Gastroesophageal sphincter (tissue), 3 donors: ENCODE measurements at regions not wholly inside any gene's neighbourhood (a gene's known extent, or its start where the extent isn't known, plus 50 kb on each side); places are given as distances from the start of the nearest gene placed in this dataset.

Experiments
- EP300 ChIP-seq: sonication (generic); formaldehyde crosslinking; IDR thresholded peaks from one replicate; pipeline ENCODE4 v1.6.1; 2017; ENCODE audit warnings: antibody characterized with exemption, mild to moderate bottlenecking
- POLR2A ChIP-seq, 2 donors: fragments of 450-650 bp; IDR thresholded peaks; one replicate each; pipeline ENCODE4 v1.6.1; 2017; ENCODE audit warnings: antibody characterized with exemption in 2 of 2, mild to moderate bottlenecking in 2 of 2, moderate library complexity in 1 of 2
- POLR2AphosphoS5 ChIP-seq: sonication (generic); formaldehyde crosslinking; IDR thresholded peaks from one replicate; pipeline ENCODE4 v1.6.1; 2017; ENCODE audit warnings: antibody characterized with exemption
- TF ChIP-seq, protein P1 (sequence below), 4 experiments: fragments of 200-600 bp in 2 of 4; fragments of 450-650 bp in 2 of 4; sonication (generic) in 1 of 4; IDR thresholded peaks; one replicate each; pipeline ENCODE4 v1.5.1; 2017 to 2019; ENCODE audit warnings: antibody characterized with exemption in 4 of 4, mild to moderate bottlenecking in 2 of 4, moderate library complexity in 2 of 4

DNA sequence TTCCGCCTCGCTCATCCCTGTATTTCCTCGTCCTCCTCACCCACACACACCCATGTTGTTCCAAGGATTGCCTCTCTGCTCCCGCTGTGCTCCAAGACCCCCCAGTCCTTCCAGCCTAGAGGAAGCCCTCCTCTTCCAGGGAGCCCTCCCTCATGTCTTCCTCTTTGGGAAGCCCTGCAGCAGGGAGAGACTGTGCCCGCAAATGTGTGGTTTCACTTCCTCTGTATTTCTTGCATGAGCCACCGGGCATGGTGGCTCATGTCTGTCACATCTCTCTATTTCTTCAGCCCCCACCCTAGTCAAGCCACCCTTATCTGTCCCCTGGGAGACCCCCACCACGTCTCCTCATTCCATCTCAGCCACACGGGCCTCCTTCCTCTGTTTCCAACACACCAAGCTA is 57.5 kb upstream of the PAX7 start:
- TF ChIP-seq, protein P1, sequence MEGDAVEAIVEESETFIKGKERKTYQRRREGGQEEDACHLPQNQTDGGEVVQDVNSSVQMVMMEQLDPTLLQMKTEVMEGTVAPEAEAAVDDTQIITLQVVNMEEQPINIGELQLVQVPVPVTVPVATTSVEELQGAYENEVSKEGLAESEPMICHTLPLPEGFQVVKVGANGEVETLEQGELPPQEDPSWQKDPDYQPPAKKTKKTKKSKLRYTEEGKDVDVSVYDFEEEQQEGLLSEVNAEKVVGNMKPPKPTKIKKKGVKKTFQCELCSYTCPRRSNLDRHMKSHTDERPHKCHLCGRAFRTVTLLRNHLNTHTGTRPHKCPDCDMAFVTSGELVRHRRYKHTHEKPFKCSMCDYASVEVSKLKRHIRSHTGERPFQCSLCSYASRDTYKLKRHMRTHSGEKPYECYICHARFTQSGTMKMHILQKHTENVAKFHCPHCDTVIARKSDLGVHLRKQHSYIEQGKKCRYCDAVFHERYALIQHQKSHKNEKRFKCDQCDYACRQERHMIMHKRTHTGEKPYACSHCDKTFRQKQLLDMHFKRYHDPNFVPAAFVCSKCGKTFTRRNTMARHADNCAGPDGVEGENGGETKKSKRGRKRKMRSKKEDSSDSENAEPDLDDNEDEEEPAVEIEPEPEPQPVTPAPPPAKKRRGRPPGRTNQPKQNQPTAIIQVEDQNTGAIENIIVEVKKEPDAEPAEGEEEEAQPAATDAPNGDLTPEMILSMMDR (IDR thresholded peaks at IDR 0.05) = no peak
- TF ChIP-seq POLR2A (IDR thresholded peaks at IDR 0.05) = no peak
- TF ChIP-seq POLR2AphosphoS5 = no peak
- TF ChIP-seq EP300 = no peak
